ENCODE measurements at regions not wholly inside any gene's neighbourhood (a gene's known extent, or its start where the extent isn't known, plus 50 kb on each side); places are given as distances from the start of the nearest gene placed in this dataset.
"Not testable (repeated sequence)": the region's sequence is repeated elsewhere in the genome, so short reads cannot be mapped to it uniquely, and the experiment has no call there.

DNA sequence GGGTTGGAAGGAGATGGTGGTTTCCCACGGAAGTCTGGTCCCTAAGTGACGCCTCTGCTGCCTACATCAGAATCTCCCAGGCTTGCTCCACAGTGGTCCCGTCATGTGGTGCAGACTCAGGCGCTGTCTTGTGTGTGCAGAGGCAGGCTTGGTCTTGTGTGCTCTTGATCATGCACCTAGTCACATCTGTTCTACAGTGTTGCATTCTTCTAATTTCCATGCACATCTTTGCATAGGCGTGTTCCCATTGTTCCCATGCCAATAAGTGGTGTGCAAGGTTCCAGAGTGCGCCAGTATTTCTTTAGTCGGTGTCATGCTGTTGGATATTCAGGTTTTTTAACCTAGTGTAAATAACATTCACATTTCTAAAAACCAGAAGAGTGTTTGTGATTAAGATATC lies 195.8 kb downstream of the LMLN start:
- 97 to 100% (median 100%) methylated on average over 2 to 3 of the region's 7 CpGs; no CpG with 5 or more reads in 2 of the 5 donors for WGBS, 5 donors
- H3K27ac ChIP-seq; H3K27me3 ChIP-seq; intact Hi-C loops (cut with DNase I; ENCODE audit: low total_unique reads); H3K9me3 ChIP-seq; H3K36me3 ChIP-seq; H3K4me3 ChIP-seq; DNase-seq; H3K4me1 ChIP-seq: not testable (repeated sequence)

- H3K4me3 ChIP-seq; H3K27ac ChIP-seq; intact Hi-C loops (cut with DNase I; ENCODE audit: low total_unique reads); H3K36me3 ChIP-seq; H3K9me3 ChIP-seq; DNase-seq; H3K27me3 ChIP-seq; H3K4me1 ChIP-seq: not testable (repeated sequence)
- 13 to 46% (median 20%) methylated on average over 4 to 9 of the region's 42 CpGs; no CpG with 5 or more reads in 1 of the 5 donors for WGBS, 5 donors
Observed at GRCh38 chr3:198157231-198157868, 197.3 kb downstream of the LMLN start.

- H3K27ac ChIP-seq; H3K4me3 ChIP-seq; intact Hi-C loops (cut with DNase I; ENCODE audit: low total_unique reads); H3K4me1 ChIP-seq; H3K27me3 ChIP-seq; H3K36me3 ChIP-seq; H3K9me3 ChIP-seq; DNase-seq: not testable (repeated sequence)
- WGBS, 5 donors: 45 to 77% (median 58%) methylated on average over 5 to 9 of the region's 12 CpGs
Observed at GRCh38 chr3:198158007-198158406, 198.0 kb downstream of the LMLN start.

DNA sequence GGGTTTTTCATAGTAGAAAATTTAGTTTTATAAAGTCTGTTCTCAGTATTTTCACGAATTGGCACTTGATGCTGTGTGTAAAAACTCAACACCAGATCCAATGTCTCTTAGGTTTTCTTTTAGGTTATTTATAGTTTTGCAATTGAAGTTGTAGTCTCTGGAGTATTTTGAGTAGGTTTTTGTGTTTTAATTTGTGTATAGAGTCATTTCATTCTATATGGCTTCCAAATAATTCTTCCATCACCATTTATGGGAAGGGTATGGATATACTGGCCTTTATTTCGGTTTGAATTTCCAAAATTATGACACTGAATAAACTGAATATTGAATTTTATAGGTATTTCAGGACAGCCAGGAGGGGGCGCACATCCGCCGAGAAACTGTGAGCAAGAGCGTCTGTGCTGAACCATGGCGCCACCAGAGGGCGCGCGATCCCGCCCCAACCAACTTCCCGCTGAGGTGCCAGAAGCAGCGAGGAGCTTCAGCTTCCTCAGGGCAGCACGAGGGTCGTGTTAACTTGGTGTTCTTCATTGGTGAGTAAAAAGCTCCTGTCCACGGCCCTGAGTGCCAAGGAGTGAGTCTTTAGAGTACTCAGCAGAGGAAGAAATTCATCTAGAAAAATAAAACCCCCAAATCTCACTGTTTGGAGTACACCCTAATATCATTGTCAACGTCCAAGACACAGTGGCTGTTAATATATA lies 207.5 kb downstream of the LMLN start:
- DNase-seq: peak; percentile 62 to 83
- H3K27ac ChIP-seq; H3K27me3 ChIP-seq; intact Hi-C loops (cut with DNase I; ENCODE audit: low total_unique reads); H3K4me3 ChIP-seq; H3K4me1 ChIP-seq; H3K9me3 ChIP-seq: not testable (repeated sequence)
- TF ChIP-seq CTCF (IDR thresholded peaks at IDR 0.05): peak in 3 of 7 experiments; percentile 25 to 66 (median 50)
- H3K36me3 ChIP-seq: peaks cover 0 to 10% (median 4%) of the 10 kb centered on the region in 4 donors
- WGBS, 5 donors: 3 to 22% (median 4%) methylated on average over 5 to 13 of the region's 17 CpGs

DNA sequence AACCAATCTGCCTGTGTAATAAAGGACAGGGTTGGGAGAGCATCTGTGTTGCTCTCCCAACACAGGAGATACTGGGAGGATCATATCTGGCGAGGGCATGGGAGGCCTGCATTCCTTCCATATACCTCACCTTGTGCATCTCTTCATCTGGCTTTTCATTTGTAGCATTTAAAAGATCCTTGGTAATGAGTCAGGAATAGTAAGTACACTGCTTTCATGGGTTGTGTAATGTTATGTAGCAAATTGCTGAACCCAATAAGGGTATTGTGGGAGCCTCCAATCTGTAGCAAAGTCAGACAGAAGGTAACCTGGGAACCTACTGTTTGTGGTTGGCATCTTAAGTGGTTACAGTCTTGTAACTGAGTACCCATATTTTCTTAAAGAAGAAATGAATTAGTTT lies 210.8 kb downstream of the LMLN start:
- intact Hi-C loops (cut with DNase I; ENCODE audit: low total_unique reads); DNase-seq; H3K27ac ChIP-seq; H3K4me3 ChIP-seq; H3K9me3 ChIP-seq; H3K27me3 ChIP-seq; H3K4me1 ChIP-seq: not testable (repeated sequence)
- 44 to 88% (median 86%) methylated on average over 1 of the region's 1 CpG; no CpG with 5 or more reads in 2 of the 5 donors for WGBS, 5 donors
- H3K36me3 ChIP-seq: peaks cover 0 to 10% (median 4%) of the 10 kb centered on the region in 4 donors

DNA sequence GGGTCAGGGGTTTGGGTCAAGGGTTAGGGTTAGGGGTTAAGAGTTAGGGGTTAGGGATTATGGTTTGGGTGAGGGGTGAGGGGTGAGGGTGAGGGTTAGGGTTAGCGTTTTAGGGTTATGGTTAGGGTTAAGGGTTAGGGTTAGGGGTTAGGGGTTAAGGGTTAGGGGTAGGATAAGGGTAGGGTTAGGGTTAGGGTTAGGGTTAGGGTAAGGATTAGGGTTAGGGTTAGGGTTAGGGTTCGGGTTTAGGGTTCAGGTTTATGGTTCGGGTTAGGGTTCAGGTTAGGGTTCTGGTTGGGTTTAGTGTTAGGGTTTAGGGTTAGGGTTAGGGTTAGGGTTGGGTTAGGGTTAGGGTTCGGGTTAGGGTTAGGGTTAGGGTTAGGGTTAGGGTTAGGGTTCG lies 213.1 kb downstream of the LMLN start:
- H3K4me1 ChIP-seq; DNase-seq; intact Hi-C loops (cut with DNase I; ENCODE audit: low total_unique reads); H3K4me3 ChIP-seq; H3K9me3 ChIP-seq; H3K27me3 ChIP-seq; H3K27ac ChIP-seq: not testable (repeated sequence)
- 82 to 95% (median 88%) methylated on average over 5 of the region's 5 CpGs for WGBS, 5 donors
- peaks cover 0 to 10% (median 4%) of the 10 kb centered on the region in 4 donors for H3K36me3 ChIP-seq

- H3K27me3 ChIP-seq: not testable (repeated sequence)
Observed at GRCh38 chr3:198173929-198174574, 214.0 kb downstream of the LMLN start.

More at GRCh38 chr3:198173929-198174574, 214.0 kb downstream of the LMLN start:
- H3K36me3 ChIP-seq; H3K9me3 ChIP-seq; H3K27ac ChIP-seq; DNase-seq; H3K4me1 ChIP-seq; H3K4me3 ChIP-seq; intact Hi-C loops (cut with DNase I; ENCODE audit: low total_unique reads): not testable (repeated sequence)
- WGBS, 5 donors: 73 to 85% (median 80%) methylated on average over 1 of the region's 1 CpG; no CpG with 5 or more reads in 1 of the 5 donors

Data from stomach (tissue), 8 donors.